Liver (tissue), 3 donors: ENCODE measurements at regions not wholly inside any gene's neighbourhood (a gene's known extent, or its start where the extent isn't known, plus 50 kb on each side); places are given as distances from the start of the nearest gene placed in this dataset.
"Not testable (repeated sequence)": the region's sequence is repeated elsewhere in the genome, so short reads cannot be mapped to it uniquely, and the experiment has no call there.

ENCODE experiments used
- ATF3 ChIP-seq: IDR thresholded peaks from 2 replicates; pipeline ENCODE4 v1.6.1; 2016; ENCODE audit warnings: antibody characterized with exemption
- CTCF ChIP-seq: fragments of 150-350 bp; IDR thresholded peaks from 2 replicates; pipeline ENCODE4 v1.5.1; 2017; ENCODE audit warnings: improper control_type of control experiment, low read depth, low read length; ENCODE audit not compliant: missing input control
- EGR1 ChIP-seq, 2 donors: IDR thresholded peaks; 2 replicates each; pipeline ENCODE4 v1.6.1; 2016 to 2018; ENCODE audit warnings: antibody characterized with exemption in 2 of 2, low read depth in 2 of 2
- JUND ChIP-seq, 2 donors: IDR thresholded peaks; 2 replicates each; pipeline ENCODE4 v1.6.1; 2016; ENCODE audit warnings: antibody characterized with exemption in 2 of 2
- MAX ChIP-seq: IDR thresholded peaks from 2 replicates; pipeline ENCODE4 v1.6.1; 2016; ENCODE audit warnings: antibody characterized with exemption
- RAD21 ChIP-seq, 2 donors: IDR thresholded peaks; 2 replicates each; pipeline ENCODE4 v1.6.1; 2016; ENCODE audit warnings: antibody characterized with exemption in 2 of 2, mild to moderate bottlenecking in 2 of 2
- REST ChIP-seq: IDR thresholded peaks from 2 replicates; pipeline ENCODE4 v1.6.1; 2016; ENCODE audit warnings: antibody characterized with exemption, mild to moderate bottlenecking
- donor health status: healthy.
- donor health status: healthy.

- TF ChIP-seq CTCF: peak; percentile 45
- TF ChIP-seq REST; EGR1 (IDR thresholded peaks at IDR 0.05; ENCODE audit: low read depth in 2 of 2); ATF3; JUND (IDR thresholded peaks at IDR 0.05); MAX: not testable (repeated sequence)
- TF ChIP-seq RAD21 (IDR thresholded peaks at IDR 0.05): peak; percentile 59 to 74
These were observed 109.2 kb upstream of the FBXO28 start for GRCh38 chr1:224004552-224005315.
